ENCODE measurements at regions not wholly inside any gene's neighbourhood (a gene's known extent, or its start where the extent isn't known, plus 50 kb on each side); places are given as distances from the start of the nearest gene placed in this dataset.

DNA sequence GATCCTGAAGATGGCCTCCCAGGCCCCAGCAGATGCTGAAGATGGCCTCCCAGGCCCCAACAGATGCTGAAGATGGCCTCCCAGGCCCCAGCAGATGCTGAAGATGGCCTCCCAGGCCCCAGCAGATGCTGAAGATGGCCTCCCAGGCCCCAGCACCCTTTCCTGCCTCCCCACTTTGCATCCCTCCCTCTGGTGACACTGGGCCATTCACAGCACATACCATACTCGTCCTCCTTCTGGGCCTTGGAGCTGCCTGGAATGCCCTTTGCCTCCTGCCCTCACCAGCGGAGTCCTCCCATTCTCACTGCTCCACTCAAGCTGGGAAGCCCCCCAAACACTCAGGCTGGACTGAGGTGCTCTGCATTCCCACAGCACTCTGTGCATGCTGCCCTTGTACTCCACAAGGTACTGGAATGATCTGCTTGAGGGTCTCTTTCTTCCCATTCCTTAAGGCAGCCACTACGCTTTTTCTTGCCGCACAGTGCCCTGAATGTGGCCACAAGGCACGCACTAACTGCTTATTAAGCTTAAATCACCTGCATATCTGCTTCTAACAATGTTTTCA is 550.0 kb downstream of the BNC2 start:
- TF ChIP-seq, protein P1, sequence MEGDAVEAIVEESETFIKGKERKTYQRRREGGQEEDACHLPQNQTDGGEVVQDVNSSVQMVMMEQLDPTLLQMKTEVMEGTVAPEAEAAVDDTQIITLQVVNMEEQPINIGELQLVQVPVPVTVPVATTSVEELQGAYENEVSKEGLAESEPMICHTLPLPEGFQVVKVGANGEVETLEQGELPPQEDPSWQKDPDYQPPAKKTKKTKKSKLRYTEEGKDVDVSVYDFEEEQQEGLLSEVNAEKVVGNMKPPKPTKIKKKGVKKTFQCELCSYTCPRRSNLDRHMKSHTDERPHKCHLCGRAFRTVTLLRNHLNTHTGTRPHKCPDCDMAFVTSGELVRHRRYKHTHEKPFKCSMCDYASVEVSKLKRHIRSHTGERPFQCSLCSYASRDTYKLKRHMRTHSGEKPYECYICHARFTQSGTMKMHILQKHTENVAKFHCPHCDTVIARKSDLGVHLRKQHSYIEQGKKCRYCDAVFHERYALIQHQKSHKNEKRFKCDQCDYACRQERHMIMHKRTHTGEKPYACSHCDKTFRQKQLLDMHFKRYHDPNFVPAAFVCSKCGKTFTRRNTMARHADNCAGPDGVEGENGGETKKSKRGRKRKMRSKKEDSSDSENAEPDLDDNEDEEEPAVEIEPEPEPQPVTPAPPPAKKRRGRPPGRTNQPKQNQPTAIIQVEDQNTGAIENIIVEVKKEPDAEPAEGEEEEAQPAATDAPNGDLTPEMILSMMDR (IDR thresholded peaks at IDR 0.05) = no peak
- TF ChIP-seq POLR2A (IDR thresholded peaks at IDR 0.05) (no peak), EP300 (IDR thresholded peaks at IDR 0.05) (no peak)

All from ovary (tissue), 3 donors.